Activated naive CD4-positive, alpha-beta T cell treated with anti-CD3 and anti-CD28 coated beads, Interleukin-2, amount 50 U/mL, for 72 hours (primary cell): ENCODE measurements at regions not wholly inside any gene's neighbourhood (a gene's known extent, or its start where the extent isn't known, plus 50 kb on each side); places are given as distances from the start of the nearest gene placed in this dataset.
"Not testable (repeated sequence)": the region's sequence is repeated elsewhere in the genome, so short reads cannot be mapped to it uniquely, and the experiment has no call there.

Experiments used
- ATAC-seq, 2 donors: fragments of 150-1000 bp; cut with Tn5 transposase; 2 replicates each; pipeline ENCODE4 v1.10.0; 2021; ENCODE audit warnings: mild to moderate bottlenecking in 2 of 2, moderate library complexity in 2 of 2
- DNase-seq, 2 donors: peaks; one replicate each; pipeline ENCODE4 v3.0.0; 2021 to 2022; ENCODE audit warnings: low spot score in 2 of 2
- H3K27ac Mint-ChIP-seq, 2 donors: one replicate each; pipeline ENCODE4 v1.8.0; 2022; ENCODE audit warnings: mild to moderate bottlenecking in 2 of 2, mixed read lengths in 2 of 2
- H3K36me3 Mint-ChIP-seq, 2 donors: one replicate each; pipeline ENCODE4 v1.8.0; 2022; ENCODE audit warnings: mixed read lengths in 2 of 2
- H3K9me3 Mint-ChIP-seq, 2 donors: one replicate each; pipeline ENCODE4 v1.8.0; 2022; ENCODE audit warnings: mixed read lengths in 2 of 2

DNA sequence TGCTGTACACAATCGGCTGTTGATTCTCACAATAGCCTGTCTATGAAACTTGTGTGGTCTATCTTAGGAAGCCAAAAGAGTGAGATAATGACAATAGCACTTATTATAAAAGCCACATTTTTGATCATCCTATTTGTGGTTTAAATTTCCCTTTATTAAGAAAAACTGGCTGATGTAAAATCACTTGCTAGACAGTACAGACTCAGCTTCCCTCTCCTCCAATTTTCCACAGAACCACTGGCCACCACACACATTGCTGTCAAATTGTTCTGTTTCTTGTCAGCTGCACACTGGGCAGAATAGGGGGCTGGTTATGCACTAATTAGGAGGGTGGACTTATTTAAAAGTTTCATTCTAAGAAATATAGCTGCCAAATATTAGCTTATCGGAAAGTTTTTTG lies 425.9 kb downstream of the EPHA3 start:
- DNase-seq (no peak), ATAC-seq (no peak)
- no peaks in the 10 kb centered on the region for H3K36me3 Mint-ChIP-seq
- peaks cover 6 to 14% of the 10 kb centered on the region in 2 donors for H3K9me3 Mint-ChIP-seq
- H3K27ac Mint-ChIP-seq = no peak overlapping the region

DNA sequence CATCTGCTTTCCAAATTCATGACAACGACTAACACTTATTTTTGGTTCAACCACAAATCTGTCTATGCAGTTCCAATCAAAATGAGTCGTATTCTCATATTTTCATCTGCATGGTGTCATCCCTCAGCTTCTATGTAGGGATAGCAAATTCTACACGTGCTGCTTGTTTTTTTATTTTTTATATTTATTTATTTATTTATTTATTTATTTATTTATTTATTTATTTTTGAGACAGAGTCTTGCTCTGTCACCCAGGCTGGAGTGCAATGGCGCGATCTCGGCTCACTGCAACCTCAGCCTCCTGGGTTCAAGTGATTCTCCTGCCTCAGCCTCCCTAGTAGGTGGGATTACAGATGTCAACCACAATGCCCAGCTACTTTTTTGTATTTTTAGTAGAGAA lies 447.2 kb downstream of the EPHA3 start:
- not testable (repeated sequence) for DNase-seq, ATAC-seq, H3K36me3 Mint-ChIP-seq, H3K27ac Mint-ChIP-seq
- peaks cover 18 to 29% of the 10 kb centered on the region in 2 donors for H3K9me3 Mint-ChIP-seq

DNA sequence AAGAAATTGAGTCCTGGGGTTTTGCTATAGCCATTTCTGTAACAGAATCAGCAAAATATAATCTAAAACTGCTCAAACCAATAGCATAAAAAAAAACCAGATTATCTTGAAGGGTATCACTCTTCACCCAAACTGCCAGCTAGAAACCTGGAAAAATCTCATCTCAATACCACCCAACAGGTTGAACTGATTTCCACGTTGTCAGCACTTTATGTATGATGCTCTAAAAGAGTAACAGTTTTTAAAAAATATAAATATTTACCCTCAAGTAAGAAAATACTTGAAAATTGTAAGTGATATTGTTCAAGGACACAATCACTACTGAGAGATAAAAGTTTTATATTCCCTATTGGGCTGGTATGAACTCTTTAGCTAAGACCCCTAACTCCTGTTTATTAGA lies 451.3 kb downstream of the EPHA3 start:
- DNase-seq = no peak
- Mint-ChIP-seq H3K27ac (no peak overlapping the region), H3K9me3 (peaks cover 31 to 37% of the 10 kb centered on the region in 2 donors), H3K36me3 (peaks cover 0 to 9% of the 10 kb centered on the region in 2 donors)
- ATAC-seq = no peak

DNA sequence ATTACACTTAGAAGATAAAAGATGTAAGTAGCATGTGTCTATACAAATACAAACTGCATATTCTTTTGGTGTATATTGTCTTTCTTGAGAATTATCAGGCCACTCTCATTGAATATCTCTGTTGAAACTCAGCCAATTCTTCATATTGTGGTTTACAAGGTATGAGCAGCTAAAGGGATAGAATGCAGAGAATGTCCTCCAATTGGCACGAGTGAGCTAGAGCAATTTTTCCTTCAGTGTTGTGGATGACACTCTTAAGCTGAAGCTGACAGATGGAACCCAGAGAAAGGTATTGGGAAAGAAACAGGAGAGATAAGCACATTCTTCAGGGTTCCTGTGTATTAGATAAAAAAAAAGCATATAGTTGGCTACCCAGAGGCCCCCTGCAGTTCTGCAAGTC lies 453.1 kb downstream of the EPHA3 start:
- H3K27ac Mint-ChIP-seq = no peak overlapping the region
- ATAC-seq = no peak
- no peak for DNase-seq
- peaks cover 0 to 14% of the 10 kb centered on the region in 2 donors for H3K36me3 Mint-ChIP-seq
- H3K9me3 Mint-ChIP-seq = peaks cover 31 to 38% of the 10 kb centered on the region in 2 donors

DNA sequence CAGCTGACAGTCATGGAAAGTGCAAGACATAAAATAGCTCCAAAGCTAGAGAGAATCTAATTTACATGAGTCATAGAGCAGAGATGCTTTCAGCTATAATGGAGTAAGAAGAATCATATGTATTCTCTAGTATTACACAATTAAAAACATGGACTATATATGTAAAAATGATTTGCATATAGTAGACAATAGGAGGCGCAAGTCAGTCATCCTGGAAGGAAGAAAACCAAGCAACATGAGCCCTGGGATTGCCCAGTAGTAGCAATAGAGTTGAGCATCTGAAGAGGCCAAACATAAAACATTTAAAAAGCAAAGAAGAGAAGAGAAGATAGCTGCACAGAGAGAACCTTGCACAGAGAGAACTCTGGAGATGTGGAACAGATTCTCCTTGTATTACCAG lies 455.0 kb downstream of the EPHA3 start:
- ATAC-seq (no peak), DNase-seq (no peak)
- H3K27ac Mint-ChIP-seq = no peak overlapping the region
- H3K9me3 Mint-ChIP-seq = peaks cover 29 to 47% of the 10 kb centered on the region in 2 donors
- H3K36me3 Mint-ChIP-seq = peaks cover 0 to 15% of the 10 kb centered on the region in 2 donors

DNA sequence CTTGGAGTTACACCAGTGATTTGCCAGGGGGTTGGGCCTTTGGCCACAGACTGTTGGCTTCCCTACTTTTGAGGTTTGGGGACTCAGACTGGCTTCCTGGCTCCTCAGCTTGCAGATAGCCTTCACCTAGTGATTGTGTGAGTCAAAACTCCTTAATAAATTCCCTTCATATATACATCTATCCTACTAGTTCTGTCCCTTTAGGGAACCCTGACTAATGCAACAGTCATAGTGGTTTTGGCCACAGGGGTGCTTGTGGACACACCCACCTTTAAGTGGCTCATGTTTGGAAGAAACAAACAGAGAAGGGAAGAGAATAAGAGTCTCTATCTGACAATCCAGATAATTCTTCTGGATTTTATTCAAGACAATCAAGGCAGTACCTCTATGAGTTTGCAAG lies 457.7 kb downstream of the EPHA3 start:
- Mint-ChIP-seq H3K27ac (no peak overlapping the region), H3K36me3 (peaks cover 0 to 10% of the 10 kb centered on the region in 2 donors), H3K9me3 (peaks cover 33 to 40% of the 10 kb centered on the region in 2 donors)
- no peak for ATAC-seq
- DNase-seq = no peak

DNA sequence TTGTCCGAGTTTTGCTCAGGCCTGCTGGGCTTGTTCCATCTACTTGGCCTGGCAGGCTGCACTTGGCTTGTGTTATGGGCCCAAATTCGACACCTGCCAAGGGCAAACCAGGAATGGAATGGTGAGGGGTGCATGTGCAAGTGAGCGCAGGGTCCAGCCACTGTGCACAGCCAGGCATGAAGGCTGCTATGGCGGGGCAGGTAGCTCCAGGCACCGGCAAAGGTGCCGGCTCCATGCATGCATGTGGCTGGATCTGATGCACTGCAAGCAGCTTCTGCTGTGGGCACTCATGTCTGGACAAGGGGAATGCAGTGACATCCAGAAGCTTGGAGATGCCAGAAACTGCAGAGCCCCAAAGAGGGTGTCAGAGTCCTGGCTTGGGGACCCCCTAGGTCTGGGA lies 463.0 kb downstream of the EPHA3 start:
- Mint-ChIP-seq H3K27ac (no peak overlapping the region), H3K36me3 (peaks cover 0 to 2% of the 10 kb centered on the region in 2 donors), H3K9me3 (peaks cover 11 to 29% of the 10 kb centered on the region in 2 donors)
- DNase-seq (no peak), ATAC-seq (no peak)

DNA sequence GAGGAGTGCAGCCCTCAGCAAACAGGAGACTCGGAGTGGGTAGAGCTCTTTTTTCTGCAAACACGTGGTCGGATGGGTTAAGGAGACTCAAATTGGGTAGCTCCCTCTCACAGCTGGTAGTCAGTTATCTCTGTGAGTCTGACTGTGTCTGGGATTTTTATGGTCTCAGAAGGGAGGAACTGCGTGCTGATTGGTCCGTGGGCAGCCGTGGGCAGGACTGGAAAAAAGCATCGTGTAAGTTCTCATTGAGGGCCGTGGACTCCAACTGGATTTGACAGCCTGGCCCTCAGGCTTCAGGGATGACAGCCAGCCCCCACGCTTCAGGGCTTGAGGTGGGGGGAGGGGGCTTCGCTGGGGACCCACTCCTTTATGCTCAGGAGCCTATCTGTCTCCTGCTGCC lies 463.9 kb downstream of the EPHA3 start:
- DNase-seq (no peak), ATAC-seq (no peak)
- Mint-ChIP-seq H3K27ac (no peak overlapping the region), H3K36me3 (no peaks in the 10 kb centered on the region), H3K9me3 (peaks cover 5 to 20% of the 10 kb centered on the region in 2 donors)

DNA sequence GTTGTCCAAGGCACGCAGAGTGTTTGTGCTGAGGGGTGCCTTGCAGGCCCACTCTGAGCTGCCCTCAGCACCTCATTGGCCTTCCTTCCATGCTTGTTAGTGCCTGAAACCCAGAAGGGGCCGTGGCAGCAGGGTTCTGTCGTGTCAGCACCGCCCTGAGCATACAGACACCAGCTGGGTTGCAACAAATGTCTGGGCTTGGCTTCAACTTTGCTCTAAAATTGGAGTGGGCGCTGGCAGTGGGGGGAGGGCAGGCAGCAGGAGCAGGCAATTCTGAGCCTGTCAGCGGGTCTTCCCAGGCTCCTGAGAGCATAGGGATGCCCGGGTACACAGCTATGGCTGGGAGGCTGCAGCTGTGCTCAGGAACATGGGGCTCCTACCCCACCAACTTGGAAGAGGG lies 464.3 kb downstream of the EPHA3 start:
- ATAC-seq (no peak), DNase-seq (no peak)
- Mint-ChIP-seq H3K27ac (no peak overlapping the region), H3K36me3 (no peaks in the 10 kb centered on the region), H3K9me3 (peaks cover 5 to 18% of the 10 kb centered on the region in 2 donors)

DNA sequence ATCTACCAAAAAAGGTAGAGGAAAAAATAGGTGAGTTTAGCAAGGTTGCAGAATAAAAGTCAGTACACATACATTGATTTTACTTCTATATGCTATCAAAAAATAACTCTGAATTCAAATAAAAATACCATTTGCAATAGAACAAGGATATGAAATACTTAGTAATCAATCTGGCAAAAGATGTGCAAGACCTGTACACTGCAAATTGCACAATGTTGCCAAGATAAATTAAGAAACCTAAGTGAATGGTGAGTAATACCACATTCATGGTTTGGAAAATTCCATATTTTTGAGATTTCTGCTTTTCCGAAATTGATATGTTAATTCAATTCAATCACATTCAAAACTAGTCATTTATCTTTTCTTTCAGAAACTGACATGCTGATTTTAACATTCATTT lies 464.8 kb downstream of the EPHA3 start:
- ATAC-seq (no peak), DNase-seq (no peak)
- Mint-ChIP-seq H3K9me3 (peaks cover 5 to 14% of the 10 kb centered on the region in 2 donors), H3K27ac (no peak overlapping the region), H3K36me3 (no peaks in the 10 kb centered on the region)

DNA sequence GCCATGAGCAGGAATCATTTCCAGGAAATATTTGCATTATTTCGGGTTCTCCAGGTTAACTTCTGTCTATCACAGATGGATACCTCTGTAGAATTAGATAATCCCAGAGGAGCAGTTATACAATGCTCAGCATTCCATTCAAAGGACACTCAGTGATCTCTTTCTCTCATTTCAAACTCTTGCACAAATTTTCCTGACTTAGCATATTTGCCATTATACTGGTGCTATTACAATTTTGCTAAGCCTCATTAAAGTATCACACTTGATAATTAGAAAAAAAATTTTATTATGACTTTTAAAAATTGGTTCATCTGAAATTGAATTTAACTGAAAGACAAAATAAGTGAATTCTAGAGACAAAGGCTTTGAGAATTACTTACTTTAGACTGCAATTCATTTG lies 469.0 kb downstream of the EPHA3 start:
- ATAC-seq (no peak), DNase-seq (no peak)
- H3K27ac Mint-ChIP-seq = no peak overlapping the region
- H3K9me3 Mint-ChIP-seq = peaks cover 0 to 7% of the 10 kb centered on the region in 2 donors
- no peaks in the 10 kb centered on the region for H3K36me3 Mint-ChIP-seq

DNA sequence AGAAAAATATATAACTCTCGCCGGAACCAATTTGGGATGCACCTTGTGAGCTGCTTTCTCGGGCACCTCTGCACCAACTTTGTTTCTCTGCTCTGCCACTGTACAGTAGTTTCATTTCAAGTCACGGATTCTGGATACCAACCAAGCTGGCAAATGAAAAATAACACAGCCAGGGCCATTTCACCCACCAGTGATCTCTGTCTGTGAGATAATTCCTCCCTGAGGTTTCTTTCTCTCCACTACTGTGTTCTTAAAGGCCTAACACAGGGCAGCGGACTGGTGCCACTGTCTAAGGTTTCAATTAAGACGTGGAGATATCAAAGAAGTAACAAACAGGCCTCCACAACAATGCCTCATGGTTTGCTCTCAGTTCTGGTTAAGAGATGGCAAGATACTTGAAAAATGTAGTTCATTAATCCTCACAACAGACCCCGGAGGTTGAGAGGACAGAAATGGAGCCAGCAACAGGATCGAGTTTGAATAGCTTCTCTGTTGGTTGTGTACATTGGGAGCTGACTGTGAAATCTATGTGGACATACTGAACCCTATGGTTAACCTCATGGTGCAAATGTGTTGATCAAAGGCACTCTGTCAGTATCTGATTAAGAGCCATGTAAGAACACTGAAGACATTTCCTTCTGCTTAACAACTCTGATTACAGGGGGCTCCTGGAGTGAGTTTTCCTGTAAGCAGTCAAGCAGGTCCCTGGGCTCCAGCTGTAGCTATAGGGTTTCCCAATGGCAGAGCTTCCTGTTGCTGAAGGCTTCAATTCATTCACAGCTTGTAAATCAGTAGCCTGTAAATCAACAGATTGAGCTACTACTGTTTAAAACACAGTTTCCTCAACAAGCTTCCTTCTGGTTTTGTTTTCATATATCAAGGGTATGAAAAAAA lies 470.5 kb downstream of the EPHA3 start:
- peaks cover 0 to 7% of the 10 kb centered on the region in 2 donors for H3K9me3 Mint-ChIP-seq
- H3K36me3 Mint-ChIP-seq = no peaks in the 10 kb centered on the region
- ATAC-seq (no peak), DNase-seq (no peak)
- no peak overlapping the region for H3K27ac Mint-ChIP-seq

DNA sequence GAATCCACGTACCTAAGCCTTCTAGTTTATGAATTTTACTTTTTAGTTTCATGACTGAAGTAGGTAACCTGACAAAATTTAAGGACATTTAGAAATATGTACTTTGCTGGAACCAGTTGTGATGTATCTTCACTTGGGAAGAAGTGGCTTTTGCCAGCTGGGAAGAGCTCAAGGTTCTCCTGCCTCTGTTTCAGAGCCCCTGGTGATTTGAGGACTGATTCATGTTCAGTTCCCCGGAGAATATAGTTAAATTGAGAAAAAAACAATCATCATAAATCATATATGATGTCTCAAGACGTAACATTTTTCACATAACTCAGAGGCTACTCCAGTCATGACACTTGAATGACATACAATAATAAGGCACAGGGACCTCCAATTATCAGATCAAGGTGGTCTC lies 473.4 kb downstream of the EPHA3 start:
- H3K9me3 Mint-ChIP-seq = peaks cover 0 to 4% of the 10 kb centered on the region in 2 donors
- no peaks in the 10 kb centered on the region for H3K36me3 Mint-ChIP-seq
- ATAC-seq (no peak), DNase-seq (no peak)
- no peak overlapping the region for H3K27ac Mint-ChIP-seq

DNA sequence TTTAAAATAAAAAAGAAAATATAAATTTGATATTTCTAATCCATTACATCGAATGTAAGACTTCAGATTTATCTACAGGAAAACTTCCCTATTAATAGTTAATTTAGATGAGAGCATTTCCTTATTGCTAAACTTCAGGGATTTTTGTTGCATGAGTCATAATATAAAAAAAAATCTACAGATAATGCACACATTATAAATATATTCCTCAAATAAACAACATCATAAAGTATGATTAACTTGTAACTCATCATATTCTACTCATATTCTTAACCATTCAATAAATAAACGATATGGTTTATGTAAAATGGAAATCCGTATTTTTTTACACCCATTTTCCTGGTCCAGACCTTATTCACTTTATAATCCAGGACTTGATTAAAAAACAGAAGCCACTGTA lies 477.0 kb downstream of the EPHA3 start:
- H3K27ac Mint-ChIP-seq = no peak overlapping the region
- peaks cover 0 to 5% of the 10 kb centered on the region in 2 donors for H3K36me3 Mint-ChIP-seq
- peaks cover 10 to 20% of the 10 kb centered on the region in 2 donors for H3K9me3 Mint-ChIP-seq
- ATAC-seq (no peak), DNase-seq (no peak)

DNA sequence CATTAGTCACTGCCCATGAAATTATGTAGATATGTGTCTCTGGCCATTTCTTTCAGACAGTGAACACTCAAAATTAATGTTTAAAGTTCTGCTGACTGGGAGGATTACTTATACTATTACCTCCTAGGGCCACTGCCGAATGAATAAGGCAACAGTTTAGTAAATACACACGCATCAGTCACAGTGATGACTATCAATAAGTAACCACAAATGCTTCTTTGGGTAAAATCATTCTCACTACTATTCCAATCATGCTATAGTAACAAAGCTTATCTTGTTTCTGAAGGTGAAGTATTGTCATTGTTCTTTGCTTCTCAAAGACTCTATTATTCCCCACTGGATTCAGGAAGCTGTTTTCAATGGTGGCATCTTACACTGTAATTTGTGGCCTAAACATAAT lies 478.8 kb downstream of the EPHA3 start:
- peaks cover 0 to 5% of the 10 kb centered on the region in 2 donors for H3K36me3 Mint-ChIP-seq
- no peak for DNase-seq
- peaks cover 10 to 26% of the 10 kb centered on the region in 2 donors for H3K9me3 Mint-ChIP-seq
- no peak overlapping the region for H3K27ac Mint-ChIP-seq
- no peak for ATAC-seq

DNA sequence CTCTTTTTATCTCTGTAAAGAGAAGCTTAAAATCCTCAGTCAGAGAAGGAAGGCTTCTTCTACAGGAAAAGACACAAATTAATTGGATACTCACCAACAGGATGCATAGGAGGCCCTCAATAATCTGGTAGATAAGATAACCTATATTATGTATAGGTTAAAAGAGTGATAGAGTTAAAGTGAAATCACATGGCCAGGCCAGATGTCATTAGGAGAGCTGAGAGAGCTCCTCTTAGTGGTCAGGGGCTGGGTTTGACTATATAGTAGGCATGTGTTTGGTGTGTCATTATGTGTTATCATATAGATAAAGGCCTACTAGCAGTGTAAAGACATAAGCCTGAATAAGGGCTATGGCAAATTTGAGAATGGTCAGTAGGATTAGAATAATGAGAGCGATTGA lies 479.3 kb downstream of the EPHA3 start:
- ATAC-seq (no peak), DNase-seq (no peak)
- Mint-ChIP-seq H3K9me3 (peaks cover 13 to 26% of the 10 kb centered on the region in 2 donors), H3K36me3 (peaks cover 0 to 5% of the 10 kb centered on the region in 2 donors), H3K27ac (no peak overlapping the region)

DNA sequence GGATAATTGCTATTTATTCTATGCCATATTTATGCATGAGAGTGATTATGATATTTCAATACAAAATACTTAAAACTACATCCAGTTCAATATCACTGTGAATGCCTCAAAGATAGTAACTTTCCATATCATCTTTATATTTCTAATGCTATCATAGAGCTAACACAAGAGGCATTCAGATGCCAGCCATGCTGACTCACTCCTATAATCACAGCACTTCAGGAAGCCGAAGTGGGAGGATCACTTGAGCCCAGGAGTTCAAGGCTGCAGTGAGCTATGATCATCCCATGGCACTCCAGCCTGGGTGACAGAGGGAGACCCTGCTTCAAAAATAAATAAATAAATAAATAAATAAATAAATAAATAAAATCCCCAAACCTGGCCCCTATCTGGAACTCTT lies 498.7 kb downstream of the EPHA3 start:
- peaks cover 31 to 38% of the 10 kb centered on the region in 2 donors for H3K9me3 Mint-ChIP-seq
- DNase-seq (no peak), ATAC-seq (no peak)
- H3K36me3 Mint-ChIP-seq = no peaks in the 10 kb centered on the region
- H3K27ac Mint-ChIP-seq = no peak overlapping the region

DNA sequence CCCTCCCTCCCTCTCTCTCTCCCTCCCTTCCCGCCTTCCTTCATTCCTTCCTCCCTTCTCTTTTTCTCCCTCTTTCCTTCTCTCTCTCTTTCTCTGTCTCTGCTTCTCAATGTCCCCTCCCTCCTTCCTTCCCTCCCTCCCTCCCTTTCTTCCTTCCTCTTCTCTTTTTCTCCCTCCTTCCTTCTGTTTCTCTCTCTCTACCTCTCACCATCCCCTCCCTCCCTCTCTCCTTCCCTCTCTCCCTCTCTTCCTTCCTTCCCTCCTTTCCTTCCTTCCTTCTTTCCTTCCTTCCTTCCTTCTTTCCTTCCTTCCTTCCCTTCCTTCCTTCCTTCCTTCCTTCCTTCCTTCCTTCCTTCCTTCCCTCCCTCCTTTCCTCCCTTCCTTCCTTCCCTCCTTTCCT lies 504.6 kb downstream of the EPHA3 start:
- DNase-seq (no peak), ATAC-seq (no peak)
- Mint-ChIP-seq H3K27ac (no peak overlapping the region), H3K9me3 (peaks cover 13 to 15% of the 10 kb centered on the region in 2 donors), H3K36me3 (peaks cover 0 to 7% of the 10 kb centered on the region in 2 donors)
